Left colon (tissue), 2 donors: ENCODE measurements at regions not wholly inside any gene's neighbourhood (a gene's known extent, or its start where the extent isn't known, plus 50 kb on each side); places are given as distances from the start of the nearest gene placed in this dataset.

Experiments
- ATAC-seq: fragments of 200-7000 bp; cut with Tn5 transposase; one replicate; pipeline ENCODE4 v1.9.1; 2020; ENCODE audit warnings: mild to moderate bottlenecking, moderate library complexity
- DNase-seq, 2 donors: peaks; one replicate each; pipeline ENCODE4 v3.0.0-alpha.2; 2020
- intact Hi-C, 2 donors: fragments of 100-400 bp; cut with DNase I in 1 of 2; cut with micrococcal nuclease in 1 of 2; formaldehyde crosslinking; loops; one replicate each; pipeline versions ENCODE4 v1.11.2 to v1.14.0; 2022; cut with DNase I, micrococcal nuclease
- donor health status: DM: no; HTN: no; CAD: no.
- donor health status: DM: yes; HTN: yes; CAD: no.

GRCh38 chr17:69809331-69809730 is 265.7 kb upstream of the KCNJ16 start:
- DNase-seq (no peak), ATAC-seq (no peak)
- intact Hi-C loops: no loop called here

- no peak for ATAC-seq
- intact Hi-C loops: no loop called here
These were observed 264.6 kb upstream of the KCNJ16 start for GRCh38 chr17:69810326-69810965.

GRCh38 chr17:69812240-69812837 is 262.7 kb upstream of the KCNJ16 start:
- no peak for DNase-seq
- intact Hi-C loops: no loop called here
- ATAC-seq: no peak

More at GRCh38 chr17:69810326-69810965, 264.6 kb upstream of the KCNJ16 start:
- no peak for DNase-seq

- intact Hi-C loops: no loop called here
- ATAC-seq (no peak), DNase-seq (no peak)
These were observed 261.0 kb upstream of the KCNJ16 start for GRCh38 chr17:69814031-69814430.

- intact Hi-C loops: no loop called here
- no peak for ATAC-seq
- DNase-seq: no peak
These were observed 259.6 kb upstream of the KCNJ16 start for GRCh38 chr17:69815406-69815805.

- ATAC-seq (no peak), DNase-seq (no peak)
- intact Hi-C loops: no loop called here
These were observed 256.6 kb upstream of the KCNJ16 start for GRCh38 chr17:69818467-69818866.

- ATAC-seq (no peak), DNase-seq (no peak)
- intact Hi-C loops: no loop called here
These were observed 255.5 kb upstream of the KCNJ16 start for GRCh38 chr17:69819316-69820087.

- ATAC-seq: no peak
- intact Hi-C loops: no loop called here
- no peak for DNase-seq
These were observed 254.1 kb upstream of the KCNJ16 start for GRCh38 chr17:69820876-69821473.

- ATAC-seq: no peak
- intact Hi-C loops: no loop called here
- DNase-seq: no peak
These were observed 252.6 kb upstream of the KCNJ16 start for GRCh38 chr17:69822314-69822875.

- DNase-seq (no peak), ATAC-seq (no peak)
- intact Hi-C loops: no loop called here
These were observed 246.9 kb upstream of the KCNJ16 start for GRCh38 chr17:69828087-69828486.

- no peak for ATAC-seq
- intact Hi-C loops: no loop called here
- DNase-seq: no peak
These were observed 240.5 kb upstream of the KCNJ16 start for GRCh38 chr17:69834494-69834893.

GRCh38 chr17:69851736-69852135 is 223.3 kb upstream of the KCNJ16 start:
- intact Hi-C loops: no loop called here
- no peak for ATAC-seq
- no peak for DNase-seq

GRCh38 chr17:69853541-69854224 is 221.3 kb upstream of the KCNJ16 start:
- DNase-seq: no peak
- ATAC-seq: no peak
- intact Hi-C loops: no loop called here

GRCh38 chr17:69854225-69854780 is 220.7 kb upstream of the KCNJ16 start:
- ATAC-seq (no peak), DNase-seq (no peak)
- intact Hi-C loops: no loop called here

- no peak for ATAC-seq
- intact Hi-C loops: no loop called here
These were observed 218.1 kb upstream of the KCNJ16 start for GRCh38 chr17:69856946-69857345.

GRCh38 chr17:69857412-69857835 is 217.6 kb upstream of the KCNJ16 start:
- intact Hi-C loops: no loop called here
- ATAC-seq (peak; percentile 39), DNase-seq (no peak)

More at GRCh38 chr17:69856946-69857345, 218.1 kb upstream of the KCNJ16 start:
- no peak for DNase-seq

- no peak for DNase-seq
- ATAC-seq: no peak
- intact Hi-C loops: no loop called here
These were observed 216.6 kb upstream of the KCNJ16 start for GRCh38 chr17:69858460-69858859.

- intact Hi-C loops: no loop called here
- no peak for ATAC-seq
- no peak for DNase-seq
These were observed 214.8 kb upstream of the KCNJ16 start for GRCh38 chr17:69860142-69860680.
